ENCODE measurements at regions not wholly inside any gene's neighbourhood (a gene's known extent, or its start where the extent isn't known, plus 50 kb on each side); places are given as distances from the start of the nearest gene placed in this dataset.

GRCh38 chr2:198957181-198957580, 500.6 kb downstream of the SATB2 start:
- CTCF ChIA-PET: no interaction called here

DNA sequence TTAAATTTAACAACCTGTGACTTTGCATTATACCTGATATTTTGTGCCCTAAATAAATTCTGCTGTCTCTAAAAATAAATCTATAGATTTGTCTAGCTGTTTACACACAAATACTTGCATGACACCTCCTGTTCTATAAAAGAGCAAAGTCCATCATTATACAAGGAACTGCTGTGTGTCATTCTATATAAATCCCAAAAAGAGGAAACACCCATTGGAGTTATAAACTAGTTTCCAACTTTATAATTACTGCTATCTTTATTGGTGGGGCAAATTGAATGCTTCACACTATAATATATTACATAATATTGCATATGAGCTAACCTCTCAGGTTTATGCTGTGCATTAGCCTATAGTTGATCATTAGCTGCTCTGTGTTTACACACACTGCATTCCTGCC, 504.4 kb downstream of the SATB2 start:
- no peak overlapping the region for H3K4me2 ChIP-seq
- no TSS peak for BruUV-seq (replicated peaks)
- H2AFZ ChIP-seq: no peak overlapping the region
- no peaks in the 10 kb centered on the region for H4K20me1 ChIP-seq (ENCODE audit: insufficient read depth)
- no peak overlapping the region for H3K4me3 ChIP-seq
- H3K4me1 ChIP-seq (replicated peaks; ENCODE audit: insufficient read depth): no peaks in the 10 kb centered on the region
- intact Hi-C loops (cut with micrococcal nuclease; ENCODE audit: unreplicated experiment): no loop called here
- H3K36me3 ChIP-seq (ENCODE audit: low read depth): no peaks in the 10 kb centered on the region
- H3K9me2 ChIP-seq (ENCODE audit: insufficient read depth): no peaks in the 10 kb centered on the region
- CTCF ChIA-PET: no interaction called here
- no peaks in the 10 kb centered on the region for H3K79me2 ChIP-seq (ENCODE audit: low read depth)
- no peaks in the 10 kb centered on the region for H3K27me3 ChIP-seq (ENCODE audit: insufficient read depth, low read depth)
- H3F3A ChIP-seq (ENCODE audit: insufficient read depth, low read depth): no peaks in the 10 kb centered on the region
- no peak for TF ChIP-seq CTCF (conservative IDR thresholded peaks at IDR 0.05)
- no peak for TF ChIP-seq EZH2 (IDR thresholded peaks at IDR 0.05; ENCODE audit: low read depth)
- no peak for DNase-seq
- H3K9me3 ChIP-seq (ENCODE audit: insufficient read depth, low read depth): no peaks in the 10 kb centered on the region
- H3K27ac ChIP-seq: no peak overlapping the region
- POLR2A ChIA-PET (ENCODE audit: unreplicated experiment): no interaction called here

More at GRCh38 chr2:198957181-198957580, 500.6 kb downstream of the SATB2 start:
- Histone ChIP-seq H3K4me1 (replicated peaks; ENCODE audit: insufficient read depth) (no peaks in the 10 kb centered on the region), H3K4me3 (no peak overlapping the region), H2AFZ (no peak overlapping the region), H3K9me2 (ENCODE audit: insufficient read depth) (no peaks in the 10 kb centered on the region), H3K27ac (no peak overlapping the region), H3K9me3 (ENCODE audit: insufficient read depth, low read depth) (no peaks in the 10 kb centered on the region), H4K20me1 (ENCODE audit: insufficient read depth) (no peaks in the 10 kb centered on the region), H3K79me2 (ENCODE audit: low read depth) (no peaks in the 10 kb centered on the region), H3K4me2 (no peak overlapping the region), H3F3A (ENCODE audit: insufficient read depth, low read depth) (no peaks in the 10 kb centered on the region), H3K36me3 (ENCODE audit: low read depth) (no peaks in the 10 kb centered on the region), H3K27me3 (ENCODE audit: insufficient read depth, low read depth) (no peaks in the 10 kb centered on the region)
- POLR2A ChIA-PET (ENCODE audit: unreplicated experiment): no interaction called here
- TF ChIP-seq EZH2 (IDR thresholded peaks at IDR 0.05; ENCODE audit: low read depth) (no peak), CTCF (conservative IDR thresholded peaks at IDR 0.05) (no peak)
- intact Hi-C loops (cut with micrococcal nuclease; ENCODE audit: unreplicated experiment): no loop called here
- no peak for DNase-seq
- BruUV-seq (replicated peaks): no TSS peak

- Histone ChIP-seq H3K9me2 (ENCODE audit: insufficient read depth) (no peaks in the 10 kb centered on the region; the same call in 1 of the 2 replicates), H3K79me2 (ENCODE audit: low read depth) (no peaks in the 10 kb centered on the region), H3K4me3 (no peak overlapping the region), H3K4me2 (no peak overlapping the region), H4K20me1 (ENCODE audit: insufficient read depth) (no peaks in the 10 kb centered on the region), H3K27ac (no peak overlapping the region), H3K27me3 (ENCODE audit: insufficient read depth, low read depth) (no peaks in the 10 kb centered on the region), H3K9me3 (ENCODE audit: insufficient read depth, low read depth) (no peaks in the 10 kb centered on the region), H3K4me1 (replicated peaks; ENCODE audit: insufficient read depth) (no peaks in the 10 kb centered on the region), H2AFZ (no peak overlapping the region), H3K36me3 (ENCODE audit: low read depth) (no peaks in the 10 kb centered on the region), H3F3A (ENCODE audit: insufficient read depth, low read depth) (no peaks in the 10 kb centered on the region)
- intact Hi-C loops (cut with micrococcal nuclease; ENCODE audit: unreplicated experiment): no loop called here
- no peak for TF ChIP-seq EZH2 (IDR thresholded peaks at IDR 0.05; ENCODE audit: low read depth)
- no peak for TF ChIP-seq CTCF (conservative IDR thresholded peaks at IDR 0.05)
- ChIA-PET POLR2A (ENCODE audit: unreplicated experiment) (no interaction called here), CTCF (no interaction called here)
- DNase-seq: no peak
- no TSS peak for BruUV-seq (replicated peaks)
These were observed 506.9 kb downstream of the SATB2 start for GRCh38 chr2:198950803-198951202.

Measured in PC-9 (cell line).